ENCODE measurements at regions not wholly inside any gene's neighbourhood (a gene's known extent, or its start where the extent isn't known, plus 50 kb on each side); places are given as distances from the start of the nearest gene placed in this dataset.
"Not testable (repeated sequence)": the region's sequence is repeated elsewhere in the genome, so short reads cannot be mapped to it uniquely, and the experiment has no call there.

DNA sequence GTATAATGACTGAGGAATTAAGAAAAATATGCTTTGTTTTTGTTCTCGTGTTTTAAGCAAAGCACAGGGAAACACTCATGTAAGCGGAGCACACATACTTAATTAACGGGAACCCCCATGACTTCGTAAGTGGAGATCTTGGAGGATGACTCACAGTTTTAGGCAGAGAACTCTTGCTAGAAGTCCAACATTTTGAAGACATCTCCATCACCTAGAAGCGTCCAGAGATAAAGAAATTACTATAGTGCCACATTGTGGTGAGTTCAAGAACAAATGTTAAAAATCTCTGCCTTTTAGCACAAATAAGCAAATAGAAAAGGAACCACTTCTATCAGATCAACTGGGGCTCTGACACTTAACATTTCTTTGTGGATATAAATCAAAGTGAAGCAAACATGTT, 194.1 kb upstream of the ARHGEF26 start:
- no peaks in the 10 kb centered on the region for H3K9me3 ChIP-seq (ENCODE audit: control insufficient read depth in 1 of 2, insufficient read depth in 1 of 2, low read length in 2 of 2)

GRCh38 chr3:153928851-153929250, 192.3 kb upstream of the ARHGEF26 start:
- H3K27ac Mint-ChIP-seq = no peak overlapping the region
- H3K27me3 Mint-ChIP-seq = peaks cover 4% of the 10 kb centered on the region
- ATAC-seq (ENCODE audit: poor library complexity) (no peak), DNase-seq (no peak)
- ChIA-PET POLR2A (no interaction called here), CTCF (no interaction called here)
- no peak for TF ChIP-seq CTCF (IDR thresholded peaks at IDR 0.05)
- no peak overlapping the region for H3K4me3 ChIP-seq (ENCODE audit: low read length)
- no peaks in the 10 kb centered on the region for H3K36me3 Mint-ChIP-seq (ENCODE audit: low read depth)
- H3K4me3 Mint-ChIP-seq = no peak overlapping the region
- H3K9me3 Mint-ChIP-seq = no peaks in the 10 kb centered on the region
- no peaks in the 10 kb centered on the region for H3K4me1 ChIP-seq (ENCODE audit: insufficient read depth, low read length)
- H3K36me3 ChIP-seq (ENCODE audit: insufficient read depth, low read length) = no peaks in the 10 kb centered on the region
- H3K4me1 Mint-ChIP-seq (ENCODE audit: low read depth) = no peaks in the 10 kb centered on the region
- H3K27ac ChIP-seq (ENCODE audit: low read depth in 1 of 2, low read length in 2 of 2) = no peak overlapping the region
- H3K9me3 ChIP-seq (ENCODE audit: control insufficient read depth in 1 of 2, insufficient read depth in 1 of 2, low read length in 2 of 2) = no peaks in the 10 kb centered on the region
- no peaks in the 10 kb centered on the region for H3K27me3 ChIP-seq (ENCODE audit: control insufficient read depth in 1 of 2, insufficient read depth in 2 of 2, low read length in 2 of 2)
- intact Hi-C loops (cut with DNase I, micrococcal nuclease) = loop anchor here in 1 of 2 experiments (10.0 kb wide), 1 partner anchor 904 kb away; no protein-coding TSS in a partner anchor

More for the DNA sequence above, 194.1 kb upstream of the ARHGEF26 start:
- Mint-ChIP-seq H3K4me1 (ENCODE audit: low read depth) (no peaks in the 10 kb centered on the region), H3K9me3 (no peaks in the 10 kb centered on the region), H3K4me3 (no peak overlapping the region), H3K27ac (no peak overlapping the region), H3K36me3 (ENCODE audit: low read depth) (no peaks in the 10 kb centered on the region), H3K27me3 (peaks cover 4% of the 10 kb centered on the region)
- Histone ChIP-seq H3K27ac (ENCODE audit: low read depth in 1 of 2, low read length in 2 of 2) (no peak overlapping the region), H3K27me3 (ENCODE audit: control insufficient read depth in 1 of 2, insufficient read depth in 2 of 2, low read length in 2 of 2) (no peaks in the 10 kb centered on the region), H3K36me3 (ENCODE audit: insufficient read depth, low read length) (no peaks in the 10 kb centered on the region), H3K4me1 (ENCODE audit: insufficient read depth, low read length) (no peaks in the 10 kb centered on the region), H3K4me3 (ENCODE audit: low read length) (no peak overlapping the region)
- ChIA-PET POLR2A (no interaction called here), CTCF (no interaction called here)
- intact Hi-C loops (cut with DNase I, micrococcal nuclease) = loop anchor here in 1 of 2 experiments (10.0 kb wide), 1 partner anchor 902 kb away; no protein-coding TSS in a partner anchor
- DNase-seq (no peak), ATAC-seq (ENCODE audit: poor library complexity) (no peak)
- no peak for TF ChIP-seq CTCF (IDR thresholded peaks at IDR 0.05)

DNA sequence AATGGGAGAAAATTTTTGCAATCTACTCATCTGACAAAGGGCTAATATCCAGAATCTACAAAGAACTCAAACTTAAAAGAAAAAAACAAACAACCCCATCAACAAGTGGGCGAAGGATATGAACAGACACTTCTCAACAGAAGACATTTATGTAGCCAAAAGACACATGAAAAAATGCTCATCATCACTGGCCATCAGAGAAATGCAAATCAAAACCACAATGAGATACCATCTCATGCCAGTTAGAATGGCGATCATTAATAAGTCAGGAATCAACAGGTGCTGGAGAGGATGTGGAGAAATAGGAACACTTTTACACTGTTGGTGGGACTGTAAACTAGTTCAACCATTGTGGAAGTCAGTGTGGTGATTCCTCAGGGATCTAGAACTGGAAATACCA, 187.7 kb upstream of the ARHGEF26 start:
- CTCF ChIA-PET; H3K4me1 ChIP-seq (ENCODE audit: insufficient read depth, low read length); H3K27me3 Mint-ChIP-seq; H3K27ac Mint-ChIP-seq; DNase-seq; H3K27me3 ChIP-seq (ENCODE audit: control insufficient read depth in 1 of 2, insufficient read depth in 2 of 2, low read length in 2 of 2); ATAC-seq (ENCODE audit: poor library complexity); H3K4me1 Mint-ChIP-seq (ENCODE audit: low read depth); H3K4me3 ChIP-seq (ENCODE audit: low read length); H3K9me3 Mint-ChIP-seq; H3K36me3 Mint-ChIP-seq (ENCODE audit: low read depth); intact Hi-C loops (cut with DNase I, micrococcal nuclease); H3K9me3 ChIP-seq (ENCODE audit: control insufficient read depth in 1 of 2, insufficient read depth in 1 of 2, low read length in 2 of 2); POLR2A ChIA-PET; H3K4me3 Mint-ChIP-seq; H3K27ac ChIP-seq (ENCODE audit: low read depth in 1 of 2, low read length in 2 of 2); H3K36me3 ChIP-seq (ENCODE audit: insufficient read depth, low read length): not testable (repeated sequence)

- no peaks in the 10 kb centered on the region for H3K27me3 ChIP-seq (ENCODE audit: control insufficient read depth in 1 of 2, insufficient read depth in 2 of 2, low read length in 2 of 2)
- no peak overlapping the region for H3K27ac ChIP-seq (ENCODE audit: low read depth in 1 of 2, low read length in 2 of 2)
- DNase-seq = no peak
- H3K4me3 ChIP-seq (ENCODE audit: low read length) = no peak overlapping the region
- H3K9me3 Mint-ChIP-seq = no peaks in the 10 kb centered on the region
- TF ChIP-seq CTCF (IDR thresholded peaks at IDR 0.05) = no peak
- CTCF ChIA-PET = no interaction called here
- peaks cover 8% of the 10 kb centered on the region for H3K27me3 Mint-ChIP-seq
- no peaks in the 10 kb centered on the region for H3K36me3 ChIP-seq (ENCODE audit: insufficient read depth, low read length)
- POLR2A ChIA-PET = no interaction called here
- H3K4me3 Mint-ChIP-seq = no peak overlapping the region
- no peaks in the 10 kb centered on the region for H3K36me3 Mint-ChIP-seq (ENCODE audit: low read depth)
- no peak for ATAC-seq (ENCODE audit: poor library complexity)
- no peaks in the 10 kb centered on the region for H3K9me3 ChIP-seq (ENCODE audit: control insufficient read depth in 1 of 2, insufficient read depth in 1 of 2, low read length in 2 of 2)
- H3K4me1 Mint-ChIP-seq (ENCODE audit: low read depth) = no peaks in the 10 kb centered on the region
- intact Hi-C loops (cut with DNase I, micrococcal nuclease) = no loop called here
- H3K27ac Mint-ChIP-seq = no peak overlapping the region
- H3K4me1 ChIP-seq (ENCODE audit: insufficient read depth, low read length) = no peaks in the 10 kb centered on the region
These were observed 177.1 kb upstream of the ARHGEF26 start for GRCh38 chr3:153944084-153944483.
